Left colon (tissue), 2 donors: ENCODE measurements at regions not wholly inside any gene's neighbourhood (a gene's known extent, or its start where the extent isn't known, plus 50 kb on each side); places are given as distances from the start of the nearest gene placed in this dataset.

Source experiments
- ATAC-seq: fragments of 200-7000 bp; cut with Tn5 transposase; one replicate; pipeline ENCODE4 v1.9.1; 2020; ENCODE audit warnings: mild to moderate bottlenecking, moderate library complexity
- DNase-seq, 2 donors: peaks; one replicate each; pipeline ENCODE4 v3.0.0-alpha.2; 2020
- intact Hi-C, 2 donors: fragments of 100-400 bp; cut with DNase I in 1 of 2; cut with micrococcal nuclease in 1 of 2; formaldehyde crosslinking; loops; one replicate each; pipeline versions ENCODE4 v1.11.2 to v1.14.0; 2022; cut with DNase I, micrococcal nuclease
- donor health status: DM: no; HTN: no; CAD: no.
- donor health status: DM: yes; HTN: yes; CAD: no.

GRCh38 chr6:12371641-12372146 lies 81.5 kb downstream of the EDN1 start:
- ATAC-seq (peak; percentile 88), DNase-seq (no peak)
- intact Hi-C loops = no loop called here

GRCh38 chr6:12379181-12379580 lies 89.0 kb downstream of the EDN1 start:
- ATAC-seq = no peak
- intact Hi-C loops = no loop called here

GRCh38 chr6:12381587-12381986 lies 91.4 kb downstream of the EDN1 start:
- DNase-seq (no peak), ATAC-seq (no peak)
- intact Hi-C loops = no loop called here

More at GRCh38 chr6:12379181-12379580, 89.0 kb downstream of the EDN1 start:
- DNase-seq = no peak

GRCh38 chr6:12383448-12383847 lies 93.3 kb downstream of the EDN1 start:
- ATAC-seq (no peak), DNase-seq (no peak)
- intact Hi-C loops = no loop called here

GRCh38 chr6:12384357-12384912 lies 94.3 kb downstream of the EDN1 start:
- intact Hi-C loops = no loop called here
- ATAC-seq (no peak), DNase-seq (no peak)

- no peak for ATAC-seq
- intact Hi-C loops = no loop called here
- DNase-seq = no peak
These were observed 95.2 kb downstream of the EDN1 start for GRCh38 chr6:12385316-12385715.

GRCh38 chr6:12386816-12387215 lies 96.7 kb downstream of the EDN1 start:
- no peak for ATAC-seq
- no peak for DNase-seq
- intact Hi-C loops = no loop called here

GRCh38 chr6:12391472-12391871 lies 101.3 kb downstream of the EDN1 start:
- intact Hi-C loops = no loop called here
- DNase-seq = no peak
- ATAC-seq = peak; percentile 78

- intact Hi-C loops = no loop called here
- no peak for ATAC-seq
- no peak for DNase-seq
These were observed 102.3 kb downstream of the EDN1 start for GRCh38 chr6:12392490-12392889.

- intact Hi-C loops = no loop called here
- no peak for ATAC-seq
- DNase-seq = no peak
These were observed 102.9 kb downstream of the EDN1 start for GRCh38 chr6:12393100-12393499.

- DNase-seq = no peak
- intact Hi-C loops = no loop called here
- no peak for ATAC-seq
These were observed 104.0 kb downstream of the EDN1 start for GRCh38 chr6:12394170-12394569.

GRCh38 chr6:12395898-12396297 lies 105.7 kb downstream of the EDN1 start:
- ATAC-seq = no peak
- intact Hi-C loops = no loop called here

GRCh38 chr6:12401200-12401599 lies 111.0 kb downstream of the EDN1 start:
- no peak for DNase-seq
- intact Hi-C loops = no loop called here
- no peak for ATAC-seq

More at GRCh38 chr6:12395898-12396297, 105.7 kb downstream of the EDN1 start:
- no peak for DNase-seq

- ATAC-seq = no peak
These were observed 113.2 kb downstream of the EDN1 start for GRCh38 chr6:12403201-12403826.

GRCh38 chr6:12403947-12404647 lies 113.9 kb downstream of the EDN1 start:
- intact Hi-C loops = no loop called here
- ATAC-seq (no peak), DNase-seq (no peak)

More at GRCh38 chr6:12403201-12403826, 113.2 kb downstream of the EDN1 start:
- intact Hi-C loops = no loop called here
- no peak for DNase-seq

GRCh38 chr6:12404651-12405050 lies 114.5 kb downstream of the EDN1 start:
- intact Hi-C loops = no loop called here
- no peak for DNase-seq
- no peak for ATAC-seq

- no peak for DNase-seq
- intact Hi-C loops = no loop called here
- no peak for ATAC-seq
These were observed 118.6 kb downstream of the EDN1 start for GRCh38 chr6:12408752-12409151.

- intact Hi-C loops = no loop called here
- no peak for ATAC-seq
- DNase-seq = no peak
These were observed 120.8 kb downstream of the EDN1 start for GRCh38 chr6:12410946-12411345.

GRCh38 chr6:12414096-12414675 lies 124.0 kb downstream of the EDN1 start:
- no peak for ATAC-seq
- intact Hi-C loops = no loop called here
- DNase-seq = no peak
